Endothelial cell of umbilical vein (primary cell): ENCODE measurements at regions not wholly inside any gene's neighbourhood (a gene's known extent, or its start where the extent isn't known, plus 50 kb on each side); places are given as distances from the start of the nearest gene placed in this dataset.

ENCODE experiments used
- BruUV-seq: library from RNA; stranded (reverse); fragments of 400-500 nt; replicated peaks from 2 replicates; lab custom pipeline; 2021; lab: Mats Ljungman, UMichigan
- CTCF ChIA-PET: fragments of 300-600, 350-600 bp; sonication (Branson Sonifier 250); formaldehyde crosslinking; loops from one replicate; lab custom pipeline; 2021; ENCODE audit warnings: antibody characterized with exemption, inconsistent platforms; lab: Charles Lee
- POLR2A ChIA-PET: fragments of 300-600, 350-600 bp; sonication (Branson Sonifier 250); formaldehyde crosslinking; loops from one replicate; lab custom pipeline; 2021; ENCODE audit warnings: antibody characterized with exemption, inconsistent platforms; lab: Charles Lee
- DNase-seq: peaks from one replicate; pipeline ENCODE4 v3.0.0-alpha.2; 2011; ENCODE audit warnings: low read depth, low spot score
- FAIRE-seq: peaks from 2 replicates; lab custom pipeline; 2011; peaks lifted over from hg19 to GRCh38; lab: Jason Lieb, UNC
- H2AFZ ChIP-seq: 2 replicates; pipeline ENCODE4 v1.6.0; 2012; ENCODE audit warnings: low read depth, low read length, control low read depth, inconsistent platforms
- H3K27ac ChIP-seq: 2 replicates; pipeline ENCODE4 v1.5.1; 2011; ENCODE audit warnings: low read depth, mild to moderate bottlenecking, control low read depth, low read length, moderate library complexity; ENCODE audit not compliant: insufficient read depth
- H3K27me3 ChIP-seq, 2 experiments: 2 replicates each; pipeline versions ENCODE4 v1.6.0 to v1.6.1; 2011; ENCODE audit warnings: low read length in 2 of 2, mixed read lengths in 1 of 2; ENCODE audit not compliant: control insufficient read depth in 2 of 2, insufficient read depth in 2 of 2
- H3K36me3 ChIP-seq, 2 experiments: 2 replicates in 1 of 2; 3 replicates in 1 of 2; pipeline ENCODE4 v1.5.1; 2011; ENCODE audit warnings: low read length in 2 of 2, mild to moderate bottlenecking in 1 of 2, moderate library complexity in 1 of 2; ENCODE audit not compliant: control insufficient read depth in 2 of 2, insufficient read depth in 2 of 2; ENCODE audit errors: extremely low read depth in 1 of 2
- H3K4me1 ChIP-seq: 3 replicates; pipeline ENCODE4 v1.5.1; 2011; ENCODE audit warnings: mild to moderate bottlenecking, low read length; ENCODE audit not compliant: control insufficient read depth, insufficient read depth; ENCODE audit errors: extremely low read depth
- H3K4me2 ChIP-seq: 2 replicates; pipeline ENCODE4 v1.6.1; 2011; ENCODE audit warnings: low read length, control low read depth, mixed read lengths; ENCODE audit not compliant: insufficient read depth
- H3K4me3 ChIP-seq, 3 experiments: fragments of 200-600 bp in 1 of 3; sonication (generic), shearing (Covaris generic) in 1 of 3; replicated peaks in 1 of 3; 2 replicates each; pipeline ENCODE4 v1.5.1; 2011 to 2016; ENCODE audit warnings: control low read depth in 3 of 3, low read length in 3 of 3, mild to moderate bottlenecking in 2 of 3, inconsistent platforms in 1 of 3, low read depth in 1 of 3, moderate library complexity in 1 of 3; ENCODE audit not compliant: insufficient read depth in 1 of 3
- H3K79me2 ChIP-seq: 2 replicates; pipeline ENCODE4 v1.6.0; 2012; ENCODE audit warnings: low read length, inconsistent platforms; ENCODE audit not compliant: control insufficient read depth, insufficient read depth
- H3K9ac ChIP-seq: replicated peaks from 2 replicates; pipeline ENCODE3; 2011; ENCODE audit warnings: low read length, control low read depth; ENCODE audit not compliant: insufficient read depth; ENCODE audit errors: extremely low read depth
- H3K9me1 ChIP-seq: replicated peaks from 3 replicates; pipeline ENCODE4 v1.6.0; 2011; ENCODE audit warnings: mild to moderate bottlenecking, low read length; ENCODE audit not compliant: control insufficient read depth, insufficient read depth; ENCODE audit errors: extremely low read depth
- H3K9me3 ChIP-seq: replicated peaks from 2 replicates; pipeline ENCODE4 v1.5.1; 2012; ENCODE audit warnings: low read length, inconsistent platforms; ENCODE audit not compliant: control insufficient read depth, insufficient read depth
- H4K20me1 ChIP-seq: replicated peaks from 2 replicates; pipeline ENCODE3; 2011; ENCODE audit warnings: mild to moderate bottlenecking, low read length; ENCODE audit not compliant: control insufficient read depth, insufficient read depth; ENCODE audit errors: extremely low read depth
- EZH2 ChIP-seq: IDR thresholded peaks from 2 replicates; pipeline ENCODE4 v1.6.1; 2012; ENCODE audit warnings: borderline replicate concordance, low read depth, mild to moderate bottlenecking, moderate library complexity, low read length, inconsistent platforms; ENCODE audit not compliant: severe bottlenecking
- FOS ChIP-seq: IDR thresholded peaks from 2 replicates; pipeline ENCODE4 v1.6.1; 2011; ENCODE audit warnings: mild to moderate bottlenecking, low read length, moderate library complexity, borderline replicate concordance; ENCODE audit not compliant: insufficient read depth
- GATA2 ChIP-seq: IDR thresholded peaks from 2 replicates; pipeline ENCODE4 v1.7.0; 2011; ENCODE audit warnings: low read depth, mild to moderate bottlenecking, moderate library complexity, mixed read lengths, low read length; ENCODE audit not compliant: insufficient read length, insufficient read depth
- JUN ChIP-seq: IDR thresholded peaks from 2 replicates; pipeline ENCODE4 v1.6.1; 2011; ENCODE audit warnings: borderline replicate concordance, low read depth; ENCODE audit not compliant: insufficient read length, insufficient read depth
- MYC ChIP-seq: IDR thresholded peaks from one replicate; pipeline ENCODE4 v1.6.1; 2011; ENCODE audit warnings: mild to moderate bottlenecking, low read depth, low read length
- POLR2A ChIP-seq: IDR thresholded peaks from 2 replicates; pipeline ENCODE4 v1.6.1; 2012; ENCODE audit warnings: low read depth, mild to moderate bottlenecking, control low read depth, low read length
- POLR2AphosphoS5 ChIP-seq: IDR thresholded peaks from 2 replicates; pipeline ENCODE4 v1.6.1; 2012; ENCODE audit warnings: low read depth, mild to moderate bottlenecking, control low read depth, low read length, moderate library complexity; ENCODE audit not compliant: insufficient read depth
- dilution Hi-C: fragments of 300-500 bp; cut with MboI; formaldehyde crosslinking; loops from one replicate; pipeline ENCODE4 v1.15.0; 2019; ENCODE audit warnings: low sequenced_read_pairs; ENCODE audit not compliant: extremely low pct_ligation_motif_present
- intact Hi-C: fragments of 100-400 bp; cut with micrococcal nuclease; formaldehyde crosslinking; loops from one replicate; pipeline ENCODE4 v1.10.0; 2022
- TF ChIP-seq, protein P1 (sequence below): IDR thresholded peaks from 2 replicates; pipeline ENCODE4 v1.6.1; 2011; ENCODE audit not compliant: insufficient read depth, insufficient read length
- TF ChIP-seq, protein P2 (sequence below), 2 donors: IDR thresholded peaks; 1 replicate in 1 of 2; 2 replicates in 1 of 2; pipeline ENCODE4 v1.5.1; 2011; ENCODE audit warnings: low read length in 2 of 2, mild to moderate bottlenecking in 2 of 2, moderate library complexity in 2 of 2, control low read depth in 1 of 2, inconsistent platforms in 1 of 2, low read depth in 1 of 2; ENCODE audit not compliant: insufficient read depth in 1 of 2; ENCODE audit errors: extremely low read depth in 1 of 2

DNA sequence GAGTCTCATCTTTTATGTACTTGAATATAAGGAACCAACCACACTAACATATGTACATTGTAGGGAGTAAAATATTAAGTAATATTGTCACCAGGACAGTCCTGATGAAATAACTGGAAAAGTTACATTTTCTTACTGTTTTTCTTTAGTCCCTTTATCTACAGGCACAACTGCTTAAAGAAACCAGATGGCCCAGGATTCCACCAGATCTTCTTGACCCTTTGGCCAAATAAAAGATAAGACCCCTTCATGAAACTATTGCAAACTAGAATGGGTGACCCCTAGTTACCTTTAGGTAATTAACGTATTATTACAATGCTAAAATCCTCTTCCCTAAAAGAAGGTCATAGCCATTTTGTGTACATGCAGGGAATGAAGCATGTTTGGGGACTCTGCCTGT, 106.3 kb upstream of the FTMT start:
- no peak for DNase-seq
- Histone ChIP-seq H2AFZ (no peak overlapping the region), H3K4me2 (no peak overlapping the region), H3K36me3 (no peaks in the 10 kb centered on the region), H3K9me1 (no peaks in the 10 kb centered on the region), H3K27ac (no peak overlapping the region), H4K20me1 (no peaks in the 10 kb centered on the region), H3K27me3 (no peaks in the 10 kb centered on the region), H3K9me3 (no peaks in the 10 kb centered on the region), H3K4me3 (no peak overlapping the region), H3K79me2 (no peaks in the 10 kb centered on the region), H3K4me1 (no peaks in the 10 kb centered on the region), H3K9ac (no peak overlapping the region)
- CTCF ChIA-PET, result no interaction called here
- BruUV-seq, result no TSS peak
- intact Hi-C loops, result no loop called here
- dilution Hi-C loops, result no loop called here
- no peak for FAIRE-seq
- POLR2A ChIA-PET, result no interaction called here
- TF ChIP-seq POLR2AphosphoS5, result no peak
- TF ChIP-seq EZH2, result no peak
- TF ChIP-seq, protein P1, sequence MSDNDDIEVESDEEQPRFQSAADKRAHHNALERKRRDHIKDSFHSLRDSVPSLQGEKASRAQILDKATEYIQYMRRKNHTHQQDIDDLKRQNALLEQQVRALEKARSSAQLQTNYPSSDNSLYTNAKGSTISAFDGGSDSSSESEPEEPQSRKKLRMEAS, result no peak
- no peak for TF ChIP-seq GATA2
- TF ChIP-seq, protein P2, sequence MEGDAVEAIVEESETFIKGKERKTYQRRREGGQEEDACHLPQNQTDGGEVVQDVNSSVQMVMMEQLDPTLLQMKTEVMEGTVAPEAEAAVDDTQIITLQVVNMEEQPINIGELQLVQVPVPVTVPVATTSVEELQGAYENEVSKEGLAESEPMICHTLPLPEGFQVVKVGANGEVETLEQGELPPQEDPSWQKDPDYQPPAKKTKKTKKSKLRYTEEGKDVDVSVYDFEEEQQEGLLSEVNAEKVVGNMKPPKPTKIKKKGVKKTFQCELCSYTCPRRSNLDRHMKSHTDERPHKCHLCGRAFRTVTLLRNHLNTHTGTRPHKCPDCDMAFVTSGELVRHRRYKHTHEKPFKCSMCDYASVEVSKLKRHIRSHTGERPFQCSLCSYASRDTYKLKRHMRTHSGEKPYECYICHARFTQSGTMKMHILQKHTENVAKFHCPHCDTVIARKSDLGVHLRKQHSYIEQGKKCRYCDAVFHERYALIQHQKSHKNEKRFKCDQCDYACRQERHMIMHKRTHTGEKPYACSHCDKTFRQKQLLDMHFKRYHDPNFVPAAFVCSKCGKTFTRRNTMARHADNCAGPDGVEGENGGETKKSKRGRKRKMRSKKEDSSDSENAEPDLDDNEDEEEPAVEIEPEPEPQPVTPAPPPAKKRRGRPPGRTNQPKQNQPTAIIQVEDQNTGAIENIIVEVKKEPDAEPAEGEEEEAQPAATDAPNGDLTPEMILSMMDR (IDR thresholded peaks at IDR 0.05; ENCODE audit: extremely low read depth in 1 of 2, insufficient read depth in 1 of 2, low read depth in 1 of 2, low read length in 2 of 2), result no peak
- TF ChIP-seq POLR2A, result no peak
- no peak for TF ChIP-seq FOS
- no peak for TF ChIP-seq MYC
- no peak for TF ChIP-seq JUN
